ENCODE measurements at regions not wholly inside any gene's neighbourhood (a gene's known extent, or its start where the extent isn't known, plus 50 kb on each side); places are given as distances from the start of the nearest gene placed in this dataset.

DNA sequence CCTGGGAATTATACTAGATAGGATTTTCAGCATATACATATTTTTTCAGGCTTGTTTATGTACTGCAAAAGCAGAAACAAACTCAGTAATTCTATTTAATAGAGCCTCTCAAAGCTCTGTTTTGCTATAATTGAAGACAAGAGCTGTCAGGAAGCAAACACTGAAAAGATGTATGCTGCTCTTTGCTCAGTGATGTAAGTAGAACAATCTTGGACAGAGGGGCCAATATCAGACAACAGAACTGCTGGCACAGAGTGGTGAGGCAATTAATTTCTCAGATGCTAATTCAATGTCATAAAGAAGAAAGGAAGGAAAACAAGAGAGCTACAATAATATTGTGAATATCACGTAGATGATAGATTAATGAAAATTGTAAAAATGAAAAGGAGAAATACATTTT is 663.3 kb upstream of the ADGRB3 start:
- Histone ChIP-seq H3K4me3 (ENCODE audit: low read depth, low read length, poor library complexity, severe bottlenecking) (no peak overlapping the region), H3K36me3 (ENCODE audit: insufficient read depth, low read length, poor library complexity, severe bottlenecking) (no peaks in the 10 kb centered on the region), H3K27me3 (replicated peaks; ENCODE audit: insufficient read depth, low read depth, low read length, poor library complexity) (no peaks in the 10 kb centered on the region), H3K9me3 (ENCODE audit: low read depth, low read length, poor library complexity, severe bottlenecking) (no peaks in the 10 kb centered on the region), H3K4me1 (ENCODE audit: insufficient read depth, low read length, poor library complexity, severe bottlenecking) (no peaks in the 10 kb centered on the region), H3K27ac (ENCODE audit: low read depth, low read length, poor library complexity, severe bottlenecking) (no peak overlapping the region)
- CTCF ChIA-PET = no interaction called here
- BruUV-seq (replicated peaks) = no TSS peak
- TF ChIP-seq, protein P1, sequence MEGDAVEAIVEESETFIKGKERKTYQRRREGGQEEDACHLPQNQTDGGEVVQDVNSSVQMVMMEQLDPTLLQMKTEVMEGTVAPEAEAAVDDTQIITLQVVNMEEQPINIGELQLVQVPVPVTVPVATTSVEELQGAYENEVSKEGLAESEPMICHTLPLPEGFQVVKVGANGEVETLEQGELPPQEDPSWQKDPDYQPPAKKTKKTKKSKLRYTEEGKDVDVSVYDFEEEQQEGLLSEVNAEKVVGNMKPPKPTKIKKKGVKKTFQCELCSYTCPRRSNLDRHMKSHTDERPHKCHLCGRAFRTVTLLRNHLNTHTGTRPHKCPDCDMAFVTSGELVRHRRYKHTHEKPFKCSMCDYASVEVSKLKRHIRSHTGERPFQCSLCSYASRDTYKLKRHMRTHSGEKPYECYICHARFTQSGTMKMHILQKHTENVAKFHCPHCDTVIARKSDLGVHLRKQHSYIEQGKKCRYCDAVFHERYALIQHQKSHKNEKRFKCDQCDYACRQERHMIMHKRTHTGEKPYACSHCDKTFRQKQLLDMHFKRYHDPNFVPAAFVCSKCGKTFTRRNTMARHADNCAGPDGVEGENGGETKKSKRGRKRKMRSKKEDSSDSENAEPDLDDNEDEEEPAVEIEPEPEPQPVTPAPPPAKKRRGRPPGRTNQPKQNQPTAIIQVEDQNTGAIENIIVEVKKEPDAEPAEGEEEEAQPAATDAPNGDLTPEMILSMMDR (conservative IDR thresholded peaks at IDR 0.05; ENCODE audit: low read depth, low read length) = no peak
- TF ChIP-seq EZH2 (IDR thresholded peaks at IDR 0.05; ENCODE audit: borderline replicate concordance, low read depth, low read length, poor library complexity, severe bottlenecking) = no peak
- POLR2A ChIA-PET (ENCODE audit: low non-redundant PET) = no interaction called here
- DNase-seq (ENCODE audit: low spot score) = no peak
- intact Hi-C loops (cut with micrococcal nuclease; ENCODE audit: unreplicated experiment) = no loop called here

DNA sequence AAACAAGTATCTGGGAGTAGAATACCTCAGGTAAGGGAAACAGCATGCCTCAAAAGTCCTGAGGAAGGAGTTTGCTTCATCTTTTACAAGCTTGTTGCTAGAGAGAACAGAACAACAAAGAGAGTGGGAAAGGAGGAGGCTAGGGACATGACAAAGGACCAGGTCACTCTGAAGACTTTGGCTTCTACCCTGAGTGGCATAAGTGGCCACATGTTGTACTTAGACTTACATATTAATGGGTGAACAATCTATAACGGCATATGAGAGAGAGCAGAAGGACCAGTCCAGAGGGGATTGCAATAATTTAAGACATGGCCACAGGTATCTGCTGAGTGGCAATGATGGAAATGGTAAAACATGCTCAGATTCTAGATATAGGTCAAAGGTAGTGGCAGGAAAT is 668.3 kb upstream of the ADGRB3 start:
- no peak for DNase-seq (ENCODE audit: low spot score)
- H3K4me3 ChIP-seq (ENCODE audit: low read depth, low read length, poor library complexity, severe bottlenecking) = no peak overlapping the region
- TF ChIP-seq EZH2 (IDR thresholded peaks at IDR 0.05; ENCODE audit: borderline replicate concordance, low read depth, low read length, poor library complexity, severe bottlenecking) = no peak
- TF ChIP-seq, protein P1 (conservative IDR thresholded peaks at IDR 0.05; ENCODE audit: low read depth, low read length) = no peak
- H3K9me3 ChIP-seq (ENCODE audit: low read depth, low read length, poor library complexity, severe bottlenecking) = no peaks in the 10 kb centered on the region
- intact Hi-C loops (cut with micrococcal nuclease; ENCODE audit: unreplicated experiment) = no loop called here
- no peaks in the 10 kb centered on the region for H3K27me3 ChIP-seq (replicated peaks; ENCODE audit: insufficient read depth, low read depth, low read length, poor library complexity)
- no peak overlapping the region for H3K27ac ChIP-seq (ENCODE audit: low read depth, low read length, poor library complexity, severe bottlenecking)
- ChIA-PET POLR2A (ENCODE audit: low non-redundant PET) (no interaction called here), CTCF (no interaction called here)
- no peaks in the 10 kb centered on the region for H3K4me1 ChIP-seq (ENCODE audit: insufficient read depth, low read length, poor library complexity, severe bottlenecking)
- BruUV-seq (replicated peaks) = no TSS peak
- H3K36me3 ChIP-seq (ENCODE audit: insufficient read depth, low read length, poor library complexity, severe bottlenecking) = no peaks in the 10 kb centered on the region

DNA sequence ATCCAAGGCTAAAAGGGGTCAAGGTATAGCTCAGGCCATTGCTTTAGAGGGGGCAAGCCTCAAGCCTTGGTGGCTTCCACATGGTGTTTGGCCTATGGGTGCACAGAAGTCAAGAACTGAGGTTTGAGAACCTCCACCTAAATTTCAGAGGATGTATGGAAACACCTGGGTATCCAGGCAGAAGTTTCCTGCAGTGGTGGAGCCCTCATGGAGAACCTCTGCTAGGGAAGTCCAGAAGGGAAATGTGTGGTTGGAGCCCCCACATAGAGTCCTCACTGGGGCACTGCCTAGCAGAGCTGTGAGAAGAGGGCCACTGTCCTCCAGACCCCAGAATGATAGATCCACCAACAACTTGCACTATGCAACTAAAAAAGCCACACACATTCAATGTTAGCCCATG is 678.7 kb upstream of the ADGRB3 start:
- TF ChIP-seq, protein P1 (conservative IDR thresholded peaks at IDR 0.05; ENCODE audit: low read depth, low read length) = no peak

More for the DNA sequence above, 678.7 kb upstream of the ADGRB3 start:
- Histone ChIP-seq H3K4me3 (ENCODE audit: low read depth, low read length, poor library complexity, severe bottlenecking) (no peak overlapping the region), H3K27ac (ENCODE audit: low read depth, low read length, poor library complexity, severe bottlenecking) (no peak overlapping the region), H3K4me1 (ENCODE audit: insufficient read depth, low read length, poor library complexity, severe bottlenecking) (no peaks in the 10 kb centered on the region), H3K27me3 (replicated peaks; ENCODE audit: insufficient read depth, low read depth, low read length, poor library complexity) (no peaks in the 10 kb centered on the region), H3K36me3 (ENCODE audit: insufficient read depth, low read length, poor library complexity, severe bottlenecking) (no peaks in the 10 kb centered on the region), H3K9me3 (ENCODE audit: low read depth, low read length, poor library complexity, severe bottlenecking) (no peaks in the 10 kb centered on the region)
- POLR2A ChIA-PET (ENCODE audit: low non-redundant PET) = no interaction called here
- BruUV-seq (replicated peaks) = no TSS peak
- intact Hi-C loops (cut with micrococcal nuclease; ENCODE audit: unreplicated experiment) = no loop called here
- CTCF ChIA-PET = no interaction called here
- DNase-seq (ENCODE audit: low spot score) = no peak

Measured in A673 (cell line).